ENCODE measurements at regions not wholly inside any gene's neighbourhood (a gene's known extent, or its start where the extent isn't known, plus 50 kb on each side); places are given as distances from the start of the nearest gene placed in this dataset.
"Not testable (repeated sequence)": the region's sequence is repeated elsewhere in the genome, so short reads cannot be mapped to it uniquely, and the experiment has no call there.

GRCh38 chr5:68134033-68134668 is 81.4 kb upstream of the PIK3R1 start:
- Mint-ChIP-seq H3K4me1 (ENCODE audit: low read depth) (no peaks in the 10 kb centered on the region), H3K36me3 (ENCODE audit: insufficient read depth) (no peaks in the 10 kb centered on the region), H3K9me3 (no peaks in the 10 kb centered on the region), H3K27me3 (ENCODE audit: low read depth) (peaks cover 12% of the 10 kb centered on the region), H3K4me3 (no peak overlapping the region)
- no peak for ATAC-seq
- no peak for DNase-seq

GRCh38 chr5:68130253-68130652 is 85.3 kb upstream of the PIK3R1 start:
- Mint-ChIP-seq H3K27me3 (ENCODE audit: low read depth) (peaks cover 10% of the 10 kb centered on the region), H3K36me3 (ENCODE audit: insufficient read depth) (no peaks in the 10 kb centered on the region), H3K9me3 (no peaks in the 10 kb centered on the region), H3K4me3 (no peak overlapping the region), H3K4me1 (ENCODE audit: low read depth) (peaks cover 2% of the 10 kb centered on the region)
- DNase-seq (no peak), ATAC-seq (no peak)

DNA sequence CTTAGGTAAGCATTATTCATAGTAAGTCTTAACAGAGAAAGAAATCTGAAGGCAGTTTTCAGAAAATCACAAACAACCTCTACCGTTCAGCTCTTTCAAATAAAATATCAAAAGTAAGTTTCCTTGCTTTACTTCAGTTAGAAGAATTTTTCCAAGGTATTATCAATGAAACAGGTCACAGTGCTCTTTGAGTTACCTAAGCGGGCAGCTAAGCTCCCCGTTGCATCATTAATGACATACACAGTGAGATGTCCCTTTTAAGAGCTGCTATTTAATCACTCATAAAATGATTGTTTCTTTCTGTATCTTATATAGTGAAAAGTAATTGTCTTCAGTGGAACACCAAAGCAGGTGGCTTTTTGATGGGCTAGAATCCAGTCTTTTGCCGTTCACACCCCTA is 86.2 kb upstream of the PIK3R1 start:
- no peak for ATAC-seq
- H3K36me3 Mint-ChIP-seq (ENCODE audit: insufficient read depth), result no peaks in the 10 kb centered on the region
- H3K27me3 Mint-ChIP-seq (ENCODE audit: low read depth), result peaks cover 9% of the 10 kb centered on the region
- H3K9me3 Mint-ChIP-seq, result no peaks in the 10 kb centered on the region
- H3K4me3 Mint-ChIP-seq, result no peak overlapping the region
- H3K4me1 Mint-ChIP-seq (ENCODE audit: low read depth), result peaks cover 2% of the 10 kb centered on the region
- DNase-seq, result no peak

- H3K36me3 Mint-ChIP-seq (ENCODE audit: insufficient read depth), result no peaks in the 10 kb centered on the region
- no peak for ATAC-seq
- H3K4me1 Mint-ChIP-seq (ENCODE audit: low read depth), result peaks cover 14% of the 10 kb centered on the region
- DNase-seq, result no peak
- no peak overlapping the region for H3K4me3 Mint-ChIP-seq
- H3K9me3 Mint-ChIP-seq, result no peaks in the 10 kb centered on the region
- H3K27me3 Mint-ChIP-seq (ENCODE audit: low read depth), result peaks cover 9% of the 10 kb centered on the region
These were observed 88.7 kb upstream of the PIK3R1 start for GRCh38 chr5:68126886-68127285.

DNA sequence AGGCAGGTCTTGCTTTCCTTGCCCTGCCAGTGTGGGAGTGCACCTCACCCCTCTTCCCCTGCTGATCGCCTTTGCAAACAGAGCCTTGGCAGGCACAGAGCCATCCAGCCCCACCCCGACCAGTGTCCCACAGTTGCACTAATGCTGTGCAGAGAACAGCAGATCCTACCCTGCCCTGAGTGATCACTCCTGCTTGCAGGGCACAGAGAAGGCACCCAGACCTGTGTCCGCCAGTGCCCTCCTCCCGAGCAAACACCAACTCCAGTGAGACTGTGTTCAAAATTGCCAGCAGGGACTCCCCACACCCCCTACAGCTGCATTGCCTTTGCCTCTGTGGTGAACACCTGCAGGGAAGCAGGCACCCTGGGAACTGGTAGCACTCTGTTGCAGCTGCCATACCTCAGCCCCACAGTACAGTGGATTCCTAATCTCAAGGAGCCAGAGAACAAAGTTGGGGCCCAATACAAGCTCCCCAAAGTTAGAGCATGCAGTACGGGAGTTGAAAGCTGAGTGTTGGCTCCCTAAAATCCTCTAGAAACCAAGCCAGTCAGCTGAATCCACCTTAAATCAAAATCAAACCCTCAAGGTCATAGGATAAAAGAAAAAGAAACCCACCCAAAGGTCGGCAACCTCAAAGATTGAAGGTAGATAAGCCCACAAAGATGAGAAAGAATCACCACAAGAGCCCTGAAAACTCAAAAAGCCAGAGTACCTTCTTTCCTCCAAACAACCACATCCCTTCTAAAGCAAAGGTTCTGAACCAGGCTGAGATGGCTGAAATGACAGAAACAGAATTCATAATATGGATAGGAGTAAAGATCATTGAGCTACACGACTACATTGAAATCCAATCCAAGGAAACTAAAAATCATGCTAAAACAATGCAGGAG is 92.9 kb upstream of the PIK3R1 start:
- Mint-ChIP-seq H3K36me3 (ENCODE audit: insufficient read depth) (no peaks in the 10 kb centered on the region), H3K4me1 (ENCODE audit: low read depth) (peaks cover 20% of the 10 kb centered on the region), H3K9me3 (no peaks in the 10 kb centered on the region), H3K27me3 (ENCODE audit: low read depth) (no peaks in the 10 kb centered on the region), H3K4me3 (no peak overlapping the region)
- DNase-seq (no peak), ATAC-seq (peak in 1 of 2 donors; percentile 14)

- Mint-ChIP-seq H3K4me1 (ENCODE audit: low read depth) (peaks cover 5% of the 10 kb centered on the region), H3K27me3 (ENCODE audit: low read depth) (no peaks in the 10 kb centered on the region), H3K4me3 (no peak overlapping the region), H3K9me3 (no peaks in the 10 kb centered on the region), H3K36me3 (ENCODE audit: insufficient read depth) (no peaks in the 10 kb centered on the region)
- no peak for DNase-seq
- no peak for ATAC-seq
These were observed 98.6 kb upstream of the PIK3R1 start for GRCh38 chr5:68116868-68117411.

- Mint-ChIP-seq H3K9me3 (no peaks in the 10 kb centered on the region), H3K4me3 (no peak overlapping the region), H3K4me1 (ENCODE audit: low read depth) (peaks cover 5% of the 10 kb centered on the region), H3K27me3 (ENCODE audit: low read depth) (no peaks in the 10 kb centered on the region), H3K36me3 (ENCODE audit: insufficient read depth) (no peaks in the 10 kb centered on the region)
- DNase-seq (no peak), ATAC-seq (no peak)
These were observed 99.1 kb upstream of the PIK3R1 start for GRCh38 chr5:68116408-68116807.

- no peak overlapping the region for H3K4me3 Mint-ChIP-seq
- DNase-seq, result no peak
- no peak for ATAC-seq
- H3K9me3 Mint-ChIP-seq, result no peaks in the 10 kb centered on the region
- H3K4me1 Mint-ChIP-seq (ENCODE audit: low read depth), result peaks cover 5% of the 10 kb centered on the region
- no peaks in the 10 kb centered on the region for H3K36me3 Mint-ChIP-seq (ENCODE audit: insufficient read depth)
- H3K27me3 Mint-ChIP-seq (ENCODE audit: low read depth), result no peaks in the 10 kb centered on the region
These were observed 100.0 kb upstream of the PIK3R1 start for GRCh38 chr5:68115584-68115983.

DNA sequence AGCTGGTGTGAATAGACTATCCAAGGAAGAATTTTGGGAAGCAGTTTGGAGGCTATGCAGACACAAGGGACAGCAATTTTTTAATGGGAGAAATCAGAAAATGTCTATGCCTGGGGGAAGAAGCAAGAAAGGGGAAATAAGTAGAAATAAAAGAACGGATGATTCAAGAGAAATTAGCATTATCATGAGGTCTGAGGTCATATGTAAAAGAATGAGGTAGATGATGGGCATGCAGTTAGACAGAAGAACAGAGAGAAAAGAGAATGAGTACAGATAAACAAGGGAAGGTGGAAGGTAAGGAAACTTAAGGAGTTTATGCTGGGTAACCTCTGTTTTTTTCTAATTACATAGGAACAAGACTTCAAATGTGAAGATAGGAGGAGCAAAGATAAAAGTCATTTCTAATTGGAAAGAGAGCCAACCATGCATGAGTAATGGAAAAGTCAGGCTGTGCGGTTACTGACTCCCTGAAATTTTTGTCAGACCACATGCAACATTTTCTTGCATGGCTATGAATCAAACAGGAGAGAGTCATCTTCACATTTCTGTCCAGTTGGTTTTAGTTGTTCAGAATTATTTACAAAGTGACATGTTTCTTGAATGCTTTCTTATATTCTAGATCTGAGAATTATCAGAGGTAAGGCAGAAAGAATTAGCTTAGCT is 101.0 kb upstream of the PIK3R1 start:
- no peaks in the 10 kb centered on the region for H3K36me3 Mint-ChIP-seq (ENCODE audit: insufficient read depth)
- no peak overlapping the region for H3K4me3 Mint-ChIP-seq
- ATAC-seq, result no peak
- no peak for DNase-seq
- H3K4me1 Mint-ChIP-seq (ENCODE audit: low read depth), result peaks cover 1% of the 10 kb centered on the region
- H3K9me3 Mint-ChIP-seq, result no peaks in the 10 kb centered on the region
- no peaks in the 10 kb centered on the region for H3K27me3 Mint-ChIP-seq (ENCODE audit: low read depth)

DNA sequence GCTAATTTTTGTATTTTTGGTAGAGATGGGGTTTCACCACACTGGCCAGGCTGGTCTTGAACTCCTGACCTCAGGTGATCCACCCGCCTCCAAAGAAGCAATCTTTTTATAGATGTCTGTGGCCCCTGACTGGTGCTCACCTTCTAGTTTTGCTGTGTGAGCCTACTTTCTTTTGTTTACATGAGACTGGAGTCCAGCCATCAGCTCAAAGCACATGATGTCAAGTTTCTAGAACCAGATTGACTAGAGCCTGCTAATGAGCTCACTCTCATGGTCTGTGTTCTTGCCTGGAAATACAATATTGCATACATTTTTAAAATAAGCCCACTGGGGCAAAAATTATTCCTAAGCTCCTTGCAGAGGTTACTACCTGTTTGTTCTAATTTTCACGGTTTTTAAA is 102.9 kb upstream of the PIK3R1 start:
- Mint-ChIP-seq H3K4me1 (ENCODE audit: low read depth) (no peaks in the 10 kb centered on the region), H3K36me3 (ENCODE audit: insufficient read depth) (no peaks in the 10 kb centered on the region), H3K27me3 (ENCODE audit: low read depth) (no peaks in the 10 kb centered on the region), H3K9me3 (no peaks in the 10 kb centered on the region), H3K4me3 (no peak overlapping the region)
- ATAC-seq (no peak), DNase-seq (no peak)

DNA sequence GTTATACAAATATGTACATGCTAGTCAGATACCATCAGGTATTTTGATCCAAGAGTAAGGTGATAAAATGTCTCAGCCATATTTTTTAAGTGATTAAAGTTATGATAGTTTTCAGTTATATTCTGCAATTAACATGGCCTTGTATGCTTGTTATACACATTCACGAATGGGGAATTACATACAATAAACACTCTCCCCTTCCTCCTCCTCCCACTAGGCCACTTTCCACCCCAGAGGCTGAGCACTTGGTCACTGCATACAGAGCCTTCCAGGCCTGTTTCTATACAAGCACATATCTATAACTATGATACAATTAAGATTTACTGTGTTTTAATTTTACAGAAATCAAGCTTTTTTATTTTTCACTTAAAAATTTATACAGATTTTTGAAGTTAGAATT is 104.7 kb upstream of the PIK3R1 start:
- no peak for ATAC-seq
- no peaks in the 10 kb centered on the region for H3K27me3 Mint-ChIP-seq (ENCODE audit: low read depth)
- no peak for DNase-seq
- H3K36me3 Mint-ChIP-seq (ENCODE audit: insufficient read depth), result no peaks in the 10 kb centered on the region
- H3K4me1 Mint-ChIP-seq (ENCODE audit: low read depth), result no peaks in the 10 kb centered on the region
- no peaks in the 10 kb centered on the region for H3K9me3 Mint-ChIP-seq
- H3K4me3 Mint-ChIP-seq, result no peak overlapping the region

GRCh38 chr5:68110264-68110663 is 105.3 kb upstream of the PIK3R1 start:
- ATAC-seq, result no peak
- Mint-ChIP-seq H3K4me1 (ENCODE audit: low read depth) (no peaks in the 10 kb centered on the region), H3K9me3 (no peaks in the 10 kb centered on the region), H3K36me3 (ENCODE audit: insufficient read depth) (no peaks in the 10 kb centered on the region), H3K4me3 (no peak overlapping the region), H3K27me3 (ENCODE audit: low read depth) (peaks cover 2% of the 10 kb centered on the region)
- DNase-seq, result no peak

DNA sequence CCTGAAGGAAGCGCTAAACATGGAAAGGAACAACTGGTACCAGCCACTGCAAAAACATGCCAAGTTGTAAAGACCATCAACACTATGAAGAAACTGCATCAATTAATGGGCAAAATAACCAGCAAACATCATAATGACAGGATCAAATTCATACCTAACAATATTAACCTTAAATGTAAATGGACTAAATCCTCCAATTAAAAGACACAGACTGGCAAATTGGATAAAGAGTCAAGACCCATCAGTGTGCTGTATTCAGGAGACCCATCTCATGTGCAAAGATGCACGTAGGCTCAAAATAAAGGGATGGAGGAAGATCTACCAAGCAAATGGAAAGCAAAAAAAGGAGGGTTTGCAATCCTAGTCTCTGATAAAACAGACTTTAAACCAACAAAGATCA is 111.3 kb upstream of the PIK3R1 start:
- ATAC-seq; H3K4me3 Mint-ChIP-seq; H3K4me1 Mint-ChIP-seq (ENCODE audit: low read depth); DNase-seq; H3K36me3 Mint-ChIP-seq (ENCODE audit: insufficient read depth); H3K9me3 Mint-ChIP-seq: not testable (repeated sequence)
- peaks cover 11% of the 10 kb centered on the region for H3K27me3 Mint-ChIP-seq (ENCODE audit: low read depth)

GRCh38 chr5:68103297-68103696 is 112.3 kb upstream of the PIK3R1 start:
- H3K4me1 Mint-ChIP-seq (ENCODE audit: low read depth); H3K4me3 Mint-ChIP-seq; DNase-seq; ATAC-seq; H3K36me3 Mint-ChIP-seq (ENCODE audit: insufficient read depth): not testable (repeated sequence)
- Mint-ChIP-seq H3K9me3 (peaks cover 10% of the 10 kb centered on the region), H3K27me3 (ENCODE audit: low read depth) (peaks cover 11% of the 10 kb centered on the region)

All from activated T-cell treated with anti-CD3 and anti-CD28 coated beads, Interleukin-2, amount 50 U/mL, for 4 hours (primary cell).